ENCODE measurements at regions not wholly inside any gene's neighbourhood (a gene's known extent, or its start where the extent isn't known, plus 50 kb on each side); places are given as distances from the start of the nearest gene placed in this dataset.

DNA sequence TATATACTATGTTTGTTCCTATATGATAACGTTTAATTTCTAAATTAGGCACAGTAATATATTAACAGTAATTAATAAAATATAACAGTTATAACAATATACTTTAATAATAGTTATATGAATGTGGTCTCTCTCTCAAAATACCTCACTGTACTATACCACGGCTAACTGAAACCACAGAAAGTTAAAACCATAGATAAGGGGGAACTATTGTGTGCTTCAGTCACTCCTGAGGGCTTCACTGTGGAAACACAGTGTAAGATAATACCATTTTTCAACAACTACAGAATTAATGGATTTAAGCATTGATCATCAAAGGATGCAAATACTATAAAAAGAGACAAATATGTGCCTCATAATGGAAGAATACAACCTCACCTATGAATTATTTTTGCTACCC lies 266.4 kb upstream of the RGS6 start:
- TF ChIP-seq CTCF (IDR thresholded peaks at IDR 0.05 in 8 of 11, conservative IDR thresholded peaks at IDR 0.05 in 3 of 11) (no peak), POLR2AphosphoS5 (IDR thresholded peaks at IDR 0.05) (no peak)
